Upper lobe of left lung (tissue), 6 donors: ENCODE measurements at regions not wholly inside any gene's neighbourhood (a gene's known extent, or its start where the extent isn't known, plus 50 kb on each side); places are given as distances from the start of the nearest gene placed in this dataset.

Experiments
- ATAC-seq, 2 donors: fragments of 200-7000 bp; cut with Tn5 transposase; one replicate each; pipeline ENCODE4 v1.9.1; 2022; ENCODE audit warnings: mild to moderate bottlenecking in 2 of 2, moderate library complexity in 2 of 2; ENCODE audit not compliant: low FRiP score in 2 of 2
- DNase-seq, 2 donors: peaks; one replicate each; pipeline ENCODE4 v3.0.0-alpha.2; 2019 to 2020
- H3K27ac ChIP-seq, 4 donors: fragments of 200-600 bp; sonication (generic); one replicate each; pipeline ENCODE4 v1.5.1; 2016 to 2019
- H3K27me3 ChIP-seq, 4 donors: fragments of 200-600 bp; sonication (generic); one replicate each; pipeline ENCODE4 v1.5.1; 2017 to 2019
- H3K36me3 ChIP-seq, 4 donors: fragments of 200-600 bp; sonication (generic); one replicate each; pipeline ENCODE4 v1.5.1; 2016 to 2019
- H3K4me1 ChIP-seq, 4 donors: fragments of 200-600 bp; sonication (generic); one replicate each; pipeline ENCODE4 v1.5.1; 2018 to 2019
- H3K4me3 ChIP-seq, 4 donors: fragments of 200-600 bp; sonication (generic); one replicate each; pipeline ENCODE4 v1.5.1; 2017 to 2019; ENCODE audit warnings: mild to moderate bottlenecking in 2 of 4, moderate library complexity in 1 of 4
- H3K9me3 ChIP-seq, 4 donors: fragments of 200-600 bp; sonication (generic); one replicate each; pipeline ENCODE4 v1.5.1; 2018 to 2019
- CTCF ChIP-seq, 6 experiments: fragments of 450-650 bp in 4 of 6; fragments of 200-600 bp in 2 of 6; sonication (generic) in 2 of 6; IDR thresholded peaks; one replicate each; pipeline ENCODE4 v1.5.1; 2016 to 2019; ENCODE audit warnings: antibody characterized with exemption in 6 of 6
- EP300 ChIP-seq, 4 donors: sonication (generic); formaldehyde crosslinking; IDR thresholded peaks; one replicate each; pipeline ENCODE4 v1.5.1; 2017; ENCODE audit warnings: antibody characterized with exemption in 4 of 4, control low read depth in 2 of 4
- POLR2A ChIP-seq, 4 donors: fragments of 450-650 bp; IDR thresholded peaks; one replicate each; pipeline ENCODE4 v1.5.1; 2016 to 2017; ENCODE audit warnings: antibody characterized with exemption in 4 of 4, mild to moderate bottlenecking in 2 of 4
- POLR2AphosphoS5 ChIP-seq, 2 donors: sonication (generic); formaldehyde crosslinking; IDR thresholded peaks; one replicate each; pipeline ENCODE4 v1.5.1; 2017; ENCODE audit warnings: antibody characterized with exemption in 2 of 2
- WGBS, 2 donors: methylation state at CpG; one replicate each; pipeline ENCODE4 v1.1.5; 2017 to 2018; 5-methylcytosine and 5-hydroxymethylcytosine counted together
- donor health status: DM: no; HTN: no; CAD: no; lungs with moderate emphysema.
- donor health status: DM: no; HTN: yes; CAD: no; lungs with severe emphysema.

- H3K9me3 ChIP-seq = no peaks in the 10 kb centered on the region
- no peak for ATAC-seq
- DNase-seq = no peak
- H3K27me3 ChIP-seq = no peaks in the 10 kb centered on the region
- no peak overlapping the region for H3K4me3 ChIP-seq
- no peaks in the 10 kb centered on the region for H3K36me3 ChIP-seq
- TF ChIP-seq EP300 (IDR thresholded peaks at IDR 0.05) (no peak), POLR2A (IDR thresholded peaks at IDR 0.05) (no peak), POLR2AphosphoS5 (IDR thresholded peaks at IDR 0.05) (no peak), CTCF (IDR thresholded peaks at IDR 0.05) (no peak)
- no peaks in the 10 kb centered on the region for H3K4me1 ChIP-seq
- H3K27ac ChIP-seq = no peak overlapping the region
- 44 to 59% methylated on average over 1 of the region's 1 CpG for WGBS, 2 donors
Measured at GRCh38 chrX:95662200-95662599, 1022.4 kb upstream of the DIAPH2 start.

- H3K27me3 ChIP-seq = no peaks in the 10 kb centered on the region
- DNase-seq = no peak
- H3K4me1 ChIP-seq = no peaks in the 10 kb centered on the region
- H3K9me3 ChIP-seq = no peaks in the 10 kb centered on the region
- no peak overlapping the region for H3K27ac ChIP-seq
- TF ChIP-seq POLR2AphosphoS5 (IDR thresholded peaks at IDR 0.05) (no peak), CTCF (IDR thresholded peaks at IDR 0.05) (no peak), POLR2A (IDR thresholded peaks at IDR 0.05) (no peak), EP300 (IDR thresholded peaks at IDR 0.05) (no peak)
- H3K4me3 ChIP-seq = no peak overlapping the region
- 92% methylated on average over 2 of the region's 2 CpGs; no CpG with 5 or more reads in 1 of the 2 donors for WGBS, 2 donors
- ATAC-seq = no peak
- no peaks in the 10 kb centered on the region for H3K36me3 ChIP-seq
Measured at GRCh38 chrX:95666056-95666455, 1018.6 kb upstream of the DIAPH2 start.

- Histone ChIP-seq H3K27me3 (no peaks in the 10 kb centered on the region), H3K4me3 (no peak overlapping the region), H3K9me3 (no peaks in the 10 kb centered on the region), H3K36me3 (no peaks in the 10 kb centered on the region), H3K27ac (no peak overlapping the region), H3K4me1 (no peaks in the 10 kb centered on the region)
- ATAC-seq (no peak), DNase-seq (no peak)
- TF ChIP-seq POLR2A (IDR thresholded peaks at IDR 0.05) (no peak), CTCF (IDR thresholded peaks at IDR 0.05) (no peak), POLR2AphosphoS5 (IDR thresholded peaks at IDR 0.05) (no peak), EP300 (IDR thresholded peaks at IDR 0.05) (no peak)
- 57 to 70% methylated on average over 2 of the region's 2 CpGs for WGBS, 2 donors
Measured at GRCh38 chrX:95675011-95675410, 1009.6 kb upstream of the DIAPH2 start.

GRCh38 chrX:95675794-95676193 lies 1008.8 kb upstream of the DIAPH2 start:
- DNase-seq (no peak), ATAC-seq (no peak)
- no peak for TF ChIP-seq EP300 (IDR thresholded peaks at IDR 0.05)
- no peak for TF ChIP-seq POLR2AphosphoS5 (IDR thresholded peaks at IDR 0.05)
- no peak for TF ChIP-seq POLR2A (IDR thresholded peaks at IDR 0.05)
- TF ChIP-seq CTCF (IDR thresholded peaks at IDR 0.05) = no peak
- H3K36me3 ChIP-seq = no peaks in the 10 kb centered on the region
- H3K4me1 ChIP-seq = no peaks in the 10 kb centered on the region
- no peaks in the 10 kb centered on the region for H3K9me3 ChIP-seq
- H3K4me3 ChIP-seq = no peak overlapping the region
- 79 to 93% methylated on average over 3 of the region's 3 CpGs for WGBS, 2 donors
- no peaks in the 10 kb centered on the region for H3K27me3 ChIP-seq
- H3K27ac ChIP-seq = no peak overlapping the region

- DNase-seq = no peak
- ATAC-seq = no peak
- 61 to 81% methylated on average over 4 of the region's 4 CpGs for WGBS, 2 donors
- no peak overlapping the region for H3K27ac ChIP-seq
- no peaks in the 10 kb centered on the region for H3K27me3 ChIP-seq
- H3K4me1 ChIP-seq = no peaks in the 10 kb centered on the region
- H3K36me3 ChIP-seq = no peaks in the 10 kb centered on the region
- no peak overlapping the region for H3K4me3 ChIP-seq
- no peak for TF ChIP-seq EP300 (IDR thresholded peaks at IDR 0.05)
- no peak for TF ChIP-seq POLR2A (IDR thresholded peaks at IDR 0.05)
- TF ChIP-seq POLR2AphosphoS5 (IDR thresholded peaks at IDR 0.05) = no peak
- no peak for TF ChIP-seq CTCF (IDR thresholded peaks at IDR 0.05)
- no peaks in the 10 kb centered on the region for H3K9me3 ChIP-seq
Measured at GRCh38 chrX:95678679-95679078, 1006.0 kb upstream of the DIAPH2 start.
